CMK (cell line): ENCODE measurements at regions not wholly inside any gene's neighbourhood (a gene's known extent, or its start where the extent isn't known, plus 50 kb on each side); places are given as distances from the start of the nearest gene placed in this dataset.

Experiments used
- DNase-seq: peaks from one replicate; pipeline ENCODE4 v3.0.0-alpha.2; 2010; ENCODE audit warnings: low read depth

DNA sequence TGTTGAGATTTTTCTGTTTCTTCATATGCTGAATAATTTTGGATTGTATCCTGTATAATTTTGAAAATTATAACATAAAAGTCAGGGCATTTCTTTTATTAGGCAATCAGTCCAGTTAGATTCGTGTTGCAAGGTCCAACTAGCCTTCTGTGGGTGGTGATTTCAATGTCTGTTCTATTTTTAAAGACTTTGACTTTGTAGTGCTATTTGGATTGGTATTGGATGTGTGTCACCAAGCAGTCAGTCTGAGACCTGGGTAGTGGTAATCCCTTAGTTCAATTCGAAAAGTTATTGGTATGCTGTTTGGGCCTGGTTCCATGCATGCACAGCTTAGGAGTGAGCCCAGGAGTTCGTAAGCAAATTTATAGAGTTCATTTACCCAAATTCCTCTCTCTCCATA lies 82.2 kb downstream of the EPDR1 start:
- no peak for DNase-seq

DNA sequence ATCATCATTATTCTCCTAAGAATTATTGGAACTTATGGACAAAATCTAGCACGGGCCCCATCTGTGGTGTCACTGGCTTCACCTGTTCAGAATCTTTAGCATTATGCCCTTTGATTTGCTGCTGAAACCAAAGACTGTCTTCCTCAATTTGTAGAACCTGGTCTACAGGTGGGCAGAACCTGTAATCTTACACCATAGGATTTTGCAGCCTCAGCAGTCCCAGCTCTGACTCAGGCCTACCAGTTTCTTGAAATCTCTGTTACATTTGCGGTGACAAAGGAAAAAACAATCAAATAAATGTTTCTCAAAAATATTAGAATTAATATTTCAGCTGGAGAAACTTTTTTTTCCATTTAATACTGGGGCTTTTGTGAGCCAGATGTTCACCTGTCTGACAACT lies 86.1 kb downstream of the EPDR1 start:
- no peak for DNase-seq

DNA sequence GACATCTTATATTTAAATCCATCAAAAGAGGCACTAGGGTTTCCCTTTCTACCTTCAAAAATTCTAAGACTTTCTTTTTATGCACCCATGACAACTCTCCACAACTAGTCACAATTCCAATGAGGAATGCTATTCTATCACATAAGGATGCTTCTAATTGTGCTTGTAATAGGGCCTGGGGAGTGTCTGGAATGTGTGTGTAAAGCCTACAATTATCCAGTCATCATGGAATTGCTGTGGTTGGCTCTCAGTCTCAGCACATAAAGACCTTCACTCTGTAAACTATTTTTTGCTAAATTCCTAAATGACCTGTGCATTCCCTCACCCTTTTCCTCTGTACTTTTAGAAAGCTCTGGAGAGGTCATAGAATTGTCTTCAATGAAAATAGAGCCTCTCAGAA lies 86.7 kb downstream of the EPDR1 start:
- DNase-seq: no peak

DNA sequence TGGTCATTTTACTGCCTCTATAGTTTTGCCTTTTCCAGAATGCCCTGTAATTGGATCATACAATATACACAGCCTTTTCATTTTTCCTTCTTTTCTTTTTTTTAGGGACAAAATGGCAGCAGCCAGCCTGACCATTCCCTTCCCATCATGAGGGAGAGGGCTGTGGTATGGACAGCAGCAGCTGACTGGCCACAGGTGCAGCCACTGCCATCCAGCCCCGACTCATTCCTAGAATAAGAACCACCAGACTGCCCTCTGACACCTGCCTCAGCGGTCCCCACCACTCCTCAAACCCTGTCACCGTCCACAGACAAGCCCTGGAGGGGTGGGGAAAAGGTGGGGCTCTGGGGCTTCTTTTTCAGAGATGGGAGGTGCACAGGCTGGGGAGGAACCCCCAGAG lies 92.8 kb downstream of the EPDR1 start:
- DNase-seq: no peak

GRCh38 chr7:38016567-38016966 lies 96.1 kb downstream of the EPDR1 start:
- DNase-seq: no peak

GRCh38 chr7:38017320-38017719 lies 96.9 kb downstream of the EPDR1 start:
- no peak for DNase-seq

GRCh38 chr7:38020121-38020785 lies 99.8 kb downstream of the EPDR1 start:
- no peak for DNase-seq

- DNase-seq: no peak
These were observed 101.5 kb downstream of the EPDR1 start for GRCh38 chr7:38021892-38022291.

GRCh38 chr7:38025815-38026214 lies 105.4 kb downstream of the EPDR1 start:
- DNase-seq: no peak

GRCh38 chr7:38027884-38028455 lies 107.5 kb downstream of the EPDR1 start:
- DNase-seq: no peak

DNA sequence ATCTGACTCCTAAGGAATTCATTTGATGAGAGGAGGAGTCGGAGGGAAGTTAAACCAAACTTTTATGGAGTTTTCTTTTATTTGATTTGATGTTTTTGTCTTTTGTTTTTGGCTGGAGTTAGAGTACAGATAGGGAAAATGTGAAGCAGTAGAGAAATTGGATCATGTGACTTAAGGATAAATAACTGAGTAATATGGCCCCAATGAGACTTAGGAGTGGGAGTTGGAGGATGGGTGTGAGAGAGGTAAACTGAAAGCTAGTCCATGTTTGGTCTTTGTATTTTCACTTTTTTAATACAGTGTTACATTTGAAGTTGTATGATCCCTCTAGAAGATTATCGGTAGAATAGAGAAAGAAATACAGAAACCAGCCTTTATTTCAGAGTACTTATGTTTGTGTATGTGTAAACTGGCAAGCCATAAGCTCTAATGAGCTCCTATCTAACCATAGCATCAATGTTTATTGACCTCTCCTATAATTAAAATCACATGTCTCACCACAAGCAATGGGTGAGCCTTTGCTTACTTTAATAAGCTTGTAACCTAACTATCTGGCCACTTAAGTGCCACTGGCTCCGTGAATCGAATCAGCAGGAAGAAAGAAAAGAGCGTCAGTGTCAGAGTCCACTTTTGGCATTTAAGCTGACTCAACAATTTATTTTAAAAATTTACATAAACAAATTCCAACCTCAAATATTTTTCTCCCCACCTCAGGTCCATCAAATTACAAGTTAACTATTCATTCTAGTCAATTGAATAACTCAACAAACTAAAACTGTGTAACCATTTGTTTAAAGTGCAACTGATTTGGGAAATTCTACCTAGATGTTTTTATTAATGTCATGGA lies 113.8 kb downstream of the EPDR1 start:
- no peak for DNase-seq

DNA sequence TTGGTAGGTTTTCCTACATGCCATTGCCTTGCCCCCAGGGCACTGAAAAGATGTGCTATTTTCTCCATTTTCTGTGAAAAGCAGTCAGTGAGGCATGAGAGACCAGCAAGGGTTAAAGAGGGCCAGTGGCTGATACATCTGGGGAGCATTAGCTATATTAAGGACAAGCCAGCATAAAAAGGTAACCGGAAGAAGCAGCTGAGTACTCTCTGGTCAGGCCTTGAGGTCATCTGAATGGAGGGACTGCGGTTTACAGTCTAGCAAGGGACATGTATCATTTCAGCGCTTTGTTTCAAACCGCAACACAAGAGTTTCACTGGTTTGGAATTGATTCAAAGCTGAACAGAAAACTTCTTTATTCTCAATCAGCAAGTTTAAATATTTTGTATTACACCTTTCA lies 120.4 kb downstream of the EPDR1 start:
- no peak for DNase-seq

DNA sequence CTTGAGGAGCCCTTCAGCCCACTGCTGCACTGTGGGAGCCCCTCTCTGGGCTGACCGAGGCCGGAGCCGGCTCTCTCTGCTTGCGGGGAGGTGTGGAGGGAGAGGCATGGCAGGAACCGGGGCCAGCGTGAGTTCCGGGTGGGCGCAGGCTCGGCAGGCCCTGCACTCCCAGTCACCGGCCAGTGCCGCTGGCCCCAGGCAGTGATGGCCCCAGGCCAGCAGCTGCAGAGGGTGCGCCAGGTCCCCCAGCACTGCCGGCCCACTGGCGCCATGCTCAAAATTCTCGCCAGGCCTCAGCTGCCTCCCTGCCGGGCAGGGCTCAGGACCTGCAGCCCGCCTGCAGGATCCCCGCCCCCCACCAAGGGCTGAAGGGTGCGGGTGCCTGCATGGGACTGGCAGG lies 128.4 kb upstream of the STARD3NL start:
- DNase-seq: no peak

- no peak for DNase-seq
These were observed 126.7 kb upstream of the STARD3NL start for GRCh38 chr7:38051311-38051710.

DNA sequence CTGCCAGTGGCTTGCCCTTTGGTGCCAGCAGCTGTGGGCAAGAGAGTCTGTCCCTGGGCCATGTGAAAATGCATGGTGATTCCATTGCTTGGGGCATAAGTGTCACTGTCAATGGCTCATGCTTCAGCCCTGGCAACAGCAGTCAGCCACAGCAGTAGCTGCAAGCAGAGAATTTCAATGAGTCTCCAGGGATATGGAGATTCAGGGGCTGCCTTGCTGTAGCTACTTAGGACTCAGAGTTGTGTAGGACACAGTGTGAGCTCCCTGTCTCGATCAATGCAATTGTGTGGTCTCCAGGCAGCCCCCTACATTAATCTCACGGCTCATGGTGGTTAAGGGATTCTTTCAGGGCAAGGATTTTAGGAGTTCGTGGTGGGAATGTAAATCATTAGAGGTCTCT lies 126.3 kb upstream of the STARD3NL start:
- DNase-seq: no peak

- DNase-seq: no peak
These were observed 125.3 kb upstream of the STARD3NL start for GRCh38 chr7:38052786-38053185.

DNA sequence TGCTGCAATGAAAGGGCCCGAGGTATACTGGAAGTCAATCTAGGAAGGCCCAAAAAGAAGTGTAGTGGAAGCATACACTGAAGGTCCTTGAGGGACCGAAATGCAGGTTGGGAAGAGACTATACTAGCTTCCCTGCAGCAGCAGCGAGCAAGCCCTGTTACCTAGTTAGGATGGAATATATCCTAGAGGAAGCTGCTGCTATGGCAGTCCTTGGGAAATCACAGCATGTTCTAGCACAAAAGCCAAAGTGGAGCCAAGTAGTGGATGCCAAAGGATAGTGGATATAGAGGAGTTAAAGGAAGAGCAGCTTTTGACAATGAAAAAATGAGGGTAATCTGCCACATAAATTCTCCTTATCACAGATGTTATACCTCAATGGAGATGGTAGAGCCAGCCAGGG lies 123.8 kb upstream of the STARD3NL start:
- no peak for DNase-seq

DNA sequence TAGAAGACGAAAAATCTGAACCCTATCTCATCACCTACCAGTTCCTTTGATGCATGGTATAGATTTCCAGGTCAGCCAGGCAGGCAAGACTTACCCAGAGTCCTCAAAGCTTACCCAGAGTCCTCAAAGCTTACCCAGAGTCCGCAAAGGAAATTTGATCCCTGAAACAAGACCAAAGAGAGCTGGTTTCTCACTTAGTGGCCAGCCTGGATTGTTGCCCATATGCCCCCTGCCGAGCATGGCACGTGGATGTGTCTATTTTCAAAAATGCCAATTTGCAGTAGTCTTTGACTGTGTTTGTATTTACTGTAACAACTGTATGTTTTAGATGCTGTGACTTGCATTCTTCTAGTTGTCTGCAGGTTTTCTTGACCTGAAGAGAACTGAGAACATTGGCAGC lies 120.2 kb upstream of the STARD3NL start:
- DNase-seq: no peak

DNA sequence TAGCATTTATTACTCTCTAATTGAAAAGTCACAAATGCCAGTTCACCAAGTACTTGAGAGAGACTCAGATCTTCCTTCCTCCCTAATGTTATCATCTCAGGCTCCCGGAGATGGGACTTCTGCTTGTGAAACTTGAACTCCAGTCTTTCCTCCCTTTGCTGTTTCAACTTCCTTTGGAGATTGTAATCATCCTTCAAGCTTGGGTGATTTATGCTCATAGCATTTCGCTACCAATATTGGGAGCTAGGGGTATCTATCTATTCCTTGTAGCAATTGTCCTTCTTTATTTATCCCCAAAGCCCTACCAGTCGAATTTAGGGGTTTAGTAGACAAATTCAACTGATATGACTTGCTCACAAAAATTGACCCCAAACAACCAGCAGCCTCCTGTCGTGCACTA lies 117.9 kb upstream of the STARD3NL start:
- DNase-seq: no peak

- no peak for DNase-seq
These were observed 117.4 kb upstream of the STARD3NL start for GRCh38 chr7:38060637-38061036.

DNA sequence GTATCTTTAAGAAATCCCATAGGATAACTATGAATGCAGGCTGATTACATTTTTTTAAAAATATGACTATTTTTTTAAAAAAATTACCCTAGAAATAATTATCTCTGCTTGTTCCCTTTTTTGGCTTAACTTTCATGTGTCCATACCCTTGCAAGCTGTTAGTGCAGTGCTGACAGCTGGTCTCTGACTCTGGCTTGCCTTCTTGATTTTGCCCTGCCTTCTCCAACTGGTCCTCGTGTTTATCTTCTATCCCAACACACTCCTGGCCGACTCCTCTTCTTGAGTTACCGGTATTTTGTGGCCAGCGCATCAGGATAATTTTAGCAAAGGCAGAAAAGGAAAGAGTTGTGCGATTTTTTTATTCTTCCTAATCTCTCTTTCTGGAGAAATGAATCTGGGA lies 111.7 kb upstream of the STARD3NL start:
- DNase-seq: no peak

GRCh38 chr7:38068461-38068860 lies 109.6 kb upstream of the STARD3NL start:
- DNase-seq: no peak

- no peak for DNase-seq
These were observed 109.0 kb upstream of the STARD3NL start for GRCh38 chr7:38069052-38069451.
